ENCODE measurements at regions not wholly inside any gene's neighbourhood (a gene's known extent, or its start where the extent isn't known, plus 50 kb on each side); places are given as distances from the start of the nearest gene placed in this dataset.
A peak's percentile ranks its signal among the peaks of the same experiment; 100 is the strongest.

DNA sequence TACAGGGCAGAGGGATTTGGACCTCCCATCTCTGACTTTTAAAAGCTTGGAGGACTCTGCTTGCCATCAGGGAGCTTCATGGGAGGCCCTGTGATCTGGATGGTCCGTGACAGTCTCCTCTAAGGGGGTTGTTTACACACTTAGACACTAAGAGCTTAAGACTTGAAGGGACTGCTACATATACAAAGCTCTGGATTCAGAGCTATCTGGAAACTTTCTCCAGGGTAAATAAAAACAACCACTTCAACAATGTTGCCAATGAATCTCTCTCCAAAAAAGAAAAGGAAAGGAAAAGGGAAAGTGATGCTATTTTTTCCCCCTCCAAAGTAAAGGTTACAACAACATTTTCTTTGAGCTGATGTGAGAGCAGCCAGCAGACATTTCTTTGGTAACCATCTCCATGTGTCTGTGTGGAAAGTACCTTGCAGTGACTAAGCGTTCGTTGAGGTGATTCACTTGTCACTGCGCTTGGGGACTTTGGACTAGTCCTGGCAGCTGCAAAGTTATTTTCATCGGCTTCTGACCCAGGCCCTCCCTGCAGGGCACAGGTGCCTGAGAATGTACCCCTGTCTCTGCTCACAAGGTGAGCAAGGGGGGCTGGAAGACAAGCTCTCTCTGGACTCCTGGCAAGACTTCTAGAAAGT is 262.1 kb upstream of the KLF4 start:
- DNase-seq = peak in 6 of 7 donors; percentile 57 to 84 (median 68)
- Histone ChIP-seq H3K27me3 (no peaks in the 10 kb centered on the region), H3K4me1 (replicated peaks in 1 of 2) (peaks cover 27 to 52% of the 10 kb centered on the region in 2 donors), H3K36me3 (replicated peaks in 1 of 2) (no peaks in the 10 kb centered on the region), H3K27ac (peak overlapping the region; percentile 79 to 96 (median 89)), H3K9me3 (replicated peaks in 1 of 3) (no peaks in the 10 kb centered on the region), H3K4me3 (no peak overlapping the region)
- 25 to 42% (median 33%) methylated on average over 3 to 5 of the region's 5 CpGs for WGBS, 4 donors
- intact Hi-C loops (cut with DNase I) = no loop called here
- TF ChIP-seq POLR2A (IDR thresholded peaks at IDR 0.05) (peak in 1 of 2 donors; percentile 52), CTCF (IDR thresholded peaks at IDR 0.05) (no peak)

GRCh38 chr9:107750741-107751566 is 261.4 kb upstream of the KLF4 start:
- Histone ChIP-seq H3K4me3 (no peak overlapping the region), H3K27me3 (no peaks in the 10 kb centered on the region), H3K36me3 (replicated peaks in 1 of 2) (no peaks in the 10 kb centered on the region), H3K9me3 (replicated peaks in 1 of 3) (no peaks in the 10 kb centered on the region), H3K27ac (peak overlapping the region; percentile 79 to 96 (median 89)), H3K4me1 (replicated peaks in 1 of 2) (peaks cover 27 to 52% of the 10 kb centered on the region in 2 donors)
- intact Hi-C loops (cut with DNase I) = no loop called here
- TF ChIP-seq POLR2A (IDR thresholded peaks at IDR 0.05) = peak in 1 of 2 donors; percentile 73
- TF ChIP-seq CTCF (IDR thresholded peaks at IDR 0.05) = no peak
- peak; percentile 86 to 97 (median 95) for DNase-seq
- WGBS, 4 donors = 14 to 22% (median 15%) methylated on average over 8 of the region's 8 CpGs

DNA sequence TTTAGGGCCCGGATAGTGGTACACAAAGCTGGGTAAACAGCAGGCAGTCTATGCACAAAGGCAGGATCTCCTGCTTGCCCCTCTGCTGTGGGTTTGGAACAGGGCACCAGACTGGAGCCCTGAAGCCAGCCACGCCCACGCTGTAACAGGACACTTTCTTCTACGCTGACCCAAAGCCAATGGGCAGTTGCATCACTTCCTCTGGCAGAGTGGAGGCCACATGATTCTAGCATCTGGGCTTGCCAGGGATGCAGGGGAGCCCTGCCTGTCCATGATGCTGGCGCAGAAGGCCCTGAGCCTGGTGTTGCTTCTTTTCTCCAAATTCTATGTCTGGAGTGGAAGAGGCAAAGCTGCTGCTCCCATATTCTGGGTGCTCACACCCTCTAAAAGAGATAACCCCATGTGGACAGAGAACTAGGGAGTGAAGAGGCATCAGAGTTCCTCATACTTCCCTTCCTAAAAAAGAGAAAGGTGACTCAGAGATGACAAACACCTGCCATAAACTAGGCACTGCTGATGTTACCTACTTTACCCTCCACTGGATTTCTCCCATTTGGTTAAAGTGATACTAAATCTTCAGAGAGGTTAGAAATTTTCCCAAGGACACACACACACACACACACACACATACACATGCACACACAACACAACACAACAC is 260.3 kb upstream of the KLF4 start:
- Histone ChIP-seq H3K4me1 (replicated peaks in 1 of 2) (peaks cover 27 to 43% of the 10 kb centered on the region in 2 donors), H3K27me3 (no peaks in the 10 kb centered on the region), H3K27ac (peak overlapping the region; percentile 79 to 96 (median 89)), H3K4me3 (no peak overlapping the region), H3K9me3 (replicated peaks in 1 of 3) (no peaks in the 10 kb centered on the region), H3K36me3 (replicated peaks in 1 of 2) (no peaks in the 10 kb centered on the region)
- peak; percentile 85 to 98 (median 96) for DNase-seq
- intact Hi-C loops (cut with DNase I) = loop anchor here in 1 of 2 donors (10.0 kb wide), 1 partner anchor 265 kb away; the partner anchor contains the start of gene KLF4
- TF ChIP-seq POLR2A (IDR thresholded peaks at IDR 0.05) (peak in 1 of 2 donors; percentile 87), CTCF (IDR thresholded peaks at IDR 0.05) (no peak)
- WGBS, 4 donors = 18 to 44% (median 26%) methylated on average over 4 to 5 of the region's 5 CpGs

DNA sequence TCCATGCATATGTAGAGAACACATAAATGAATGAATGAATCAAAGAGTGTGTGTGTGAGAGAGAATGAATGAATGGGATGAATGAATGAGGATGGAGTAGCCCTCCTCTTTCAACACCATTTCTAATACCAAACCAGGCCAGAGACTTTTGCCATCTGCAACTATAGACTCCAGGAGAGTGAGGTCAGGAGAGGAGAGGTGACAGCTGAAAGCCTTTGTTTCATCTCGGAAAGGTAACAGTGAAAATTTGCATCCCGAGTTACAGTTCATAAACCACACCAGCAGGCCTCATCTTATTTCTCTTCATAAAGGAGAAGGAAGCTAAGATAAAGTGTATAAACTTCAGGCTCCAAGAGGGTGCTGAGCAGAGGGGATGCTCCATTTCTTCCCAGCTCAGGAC is 255.3 kb upstream of the KLF4 start:
- H3K36me3 ChIP-seq (replicated peaks in 1 of 2) = no peaks in the 10 kb centered on the region
- intact Hi-C loops (cut with DNase I) = loop anchor here in 1 of 2 donors (10.0 kb wide), 1 partner anchor 260 kb away; the partner anchor contains the start of gene KLF4
- 91 to 97% (median 96%) methylated on average over 2 of the region's 2 CpGs for WGBS, 4 donors
- TF ChIP-seq POLR2A (IDR thresholded peaks at IDR 0.05) = no peak
- TF ChIP-seq CTCF (IDR thresholded peaks at IDR 0.05) = no peak
- no peaks in the 10 kb centered on the region for H3K27me3 ChIP-seq
- DNase-seq = no peak
- H3K4me1 ChIP-seq (replicated peaks in 1 of 2) = peaks cover 13% of the 10 kb centered on the region in 2 donors
- H3K27ac ChIP-seq = no peak overlapping the region
- H3K4me3 ChIP-seq = no peak overlapping the region
- H3K9me3 ChIP-seq (replicated peaks in 1 of 3) = no peaks in the 10 kb centered on the region

All from adrenal gland (tissue), 9 donors.